ENCODE measurements at regions not wholly inside any gene's neighbourhood (a gene's known extent, or its start where the extent isn't known, plus 50 kb on each side); places are given as distances from the start of the nearest gene placed in this dataset.
"Not testable (repeated sequence)": the region's sequence is repeated elsewhere in the genome, so short reads cannot be mapped to it uniquely, and the experiment has no call there.

DNA sequence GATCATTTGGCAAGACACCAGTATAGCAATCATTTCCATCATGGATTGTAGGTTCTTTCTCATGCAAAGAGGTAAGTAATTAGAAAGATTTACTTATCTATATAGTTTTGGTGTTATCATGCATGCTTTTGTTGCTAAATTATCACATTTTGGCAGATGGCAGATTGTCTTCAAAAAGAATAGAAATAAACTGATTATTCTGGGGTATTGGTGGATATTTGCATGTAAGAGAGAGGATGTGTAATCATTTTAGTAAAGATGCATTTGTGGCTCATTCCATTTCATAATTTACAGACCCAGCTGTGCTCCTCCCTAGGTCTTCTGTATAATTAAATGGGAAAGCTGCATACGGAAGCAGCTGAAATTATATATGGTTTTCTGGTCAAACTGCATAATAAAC, 875.7 kb upstream of the ANO3 start:
- H3K9me3 Mint-ChIP-seq: peaks cover 10% of the 10 kb centered on the region
- no peak overlapping the region for H3K4me3 Mint-ChIP-seq
- intact Hi-C loops (cut with micrococcal nuclease): no loop called here
- H3K27me3 Mint-ChIP-seq (ENCODE audit: insufficient read depth): no peaks in the 10 kb centered on the region
- no peak for DNase-seq (ENCODE audit: low spot score)
- H3K27ac Mint-ChIP-seq: no peak overlapping the region
- no peaks in the 10 kb centered on the region for H3K4me1 Mint-ChIP-seq (ENCODE audit: low read depth)
- H3K36me3 Mint-ChIP-seq (ENCODE audit: low read depth): no peaks in the 10 kb centered on the region

GRCh38 chr11:25483915-25484635, 847.9 kb upstream of the ANO3 start:
- Mint-ChIP-seq H3K9me3 (peaks cover 4% of the 10 kb centered on the region), H3K27ac (no peak overlapping the region), H3K4me3 (no peak overlapping the region), H3K27me3 (ENCODE audit: insufficient read depth) (no peaks in the 10 kb centered on the region), H3K36me3 (ENCODE audit: low read depth) (no peaks in the 10 kb centered on the region), H3K4me1 (ENCODE audit: low read depth) (no peaks in the 10 kb centered on the region)
- no peak for DNase-seq (ENCODE audit: low spot score)
- intact Hi-C loops (cut with micrococcal nuclease): no loop called here

DNA sequence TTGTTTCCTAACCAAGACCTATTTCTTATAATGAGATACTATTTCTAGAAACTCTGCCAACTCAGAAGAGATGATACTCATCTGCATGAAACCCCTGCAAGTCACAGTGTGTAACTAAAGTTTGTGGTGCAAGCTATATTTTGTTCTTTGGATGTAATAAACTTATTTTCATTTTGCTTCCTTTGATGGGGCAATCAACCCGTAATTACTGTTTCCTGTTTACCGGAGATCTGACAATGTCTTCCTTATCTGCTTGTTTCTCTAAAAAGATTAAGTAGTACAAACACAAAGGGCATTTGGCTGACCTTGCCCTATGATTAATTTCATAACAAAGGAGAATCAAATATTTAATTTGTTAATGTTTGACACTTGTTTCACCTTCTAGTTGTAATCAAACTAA, 846.6 kb upstream of the ANO3 start:
- no peak for DNase-seq (ENCODE audit: low spot score)
- no peaks in the 10 kb centered on the region for H3K4me1 Mint-ChIP-seq (ENCODE audit: low read depth)
- H3K4me3 Mint-ChIP-seq: no peak overlapping the region
- no peak overlapping the region for H3K27ac Mint-ChIP-seq
- H3K36me3 Mint-ChIP-seq (ENCODE audit: low read depth): no peaks in the 10 kb centered on the region
- no peaks in the 10 kb centered on the region for H3K27me3 Mint-ChIP-seq (ENCODE audit: insufficient read depth)
- intact Hi-C loops (cut with micrococcal nuclease): no loop called here
- H3K9me3 Mint-ChIP-seq: peaks cover 4% of the 10 kb centered on the region

GRCh38 chr11:25486338-25486737, 845.6 kb upstream of the ANO3 start:
- DNase-seq (ENCODE audit: low spot score); H3K27ac Mint-ChIP-seq; H3K9me3 Mint-ChIP-seq; intact Hi-C loops (cut with micrococcal nuclease); H3K27me3 Mint-ChIP-seq (ENCODE audit: insufficient read depth); H3K4me1 Mint-ChIP-seq (ENCODE audit: low read depth); H3K4me3 Mint-ChIP-seq; H3K36me3 Mint-ChIP-seq (ENCODE audit: low read depth): not testable (repeated sequence)

DNA sequence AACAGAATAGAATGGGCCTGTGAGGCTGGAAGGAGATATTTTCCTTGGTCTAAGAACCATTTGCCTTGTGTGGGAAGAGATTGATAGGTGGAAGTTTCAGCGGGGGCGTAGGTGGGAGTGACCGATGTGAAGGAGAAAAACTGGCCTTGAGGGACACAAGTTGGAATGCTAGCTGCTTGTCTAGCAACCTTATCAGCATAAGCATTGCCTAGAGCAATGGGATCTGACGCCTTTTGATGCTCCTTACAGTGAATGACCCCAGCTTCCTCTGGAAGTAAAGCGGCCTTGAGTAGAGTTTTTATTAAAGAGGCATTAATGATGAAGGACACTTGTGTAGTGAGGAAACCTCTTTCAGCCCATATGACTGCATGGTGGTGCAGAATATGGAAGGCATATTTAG, 843.8 kb upstream of the ANO3 start:
- H3K27ac Mint-ChIP-seq; H3K27me3 Mint-ChIP-seq (ENCODE audit: insufficient read depth); intact Hi-C loops (cut with micrococcal nuclease); H3K4me3 Mint-ChIP-seq; H3K36me3 Mint-ChIP-seq (ENCODE audit: low read depth); H3K4me1 Mint-ChIP-seq (ENCODE audit: low read depth); DNase-seq (ENCODE audit: low spot score); H3K9me3 Mint-ChIP-seq: not testable (repeated sequence)

DNA sequence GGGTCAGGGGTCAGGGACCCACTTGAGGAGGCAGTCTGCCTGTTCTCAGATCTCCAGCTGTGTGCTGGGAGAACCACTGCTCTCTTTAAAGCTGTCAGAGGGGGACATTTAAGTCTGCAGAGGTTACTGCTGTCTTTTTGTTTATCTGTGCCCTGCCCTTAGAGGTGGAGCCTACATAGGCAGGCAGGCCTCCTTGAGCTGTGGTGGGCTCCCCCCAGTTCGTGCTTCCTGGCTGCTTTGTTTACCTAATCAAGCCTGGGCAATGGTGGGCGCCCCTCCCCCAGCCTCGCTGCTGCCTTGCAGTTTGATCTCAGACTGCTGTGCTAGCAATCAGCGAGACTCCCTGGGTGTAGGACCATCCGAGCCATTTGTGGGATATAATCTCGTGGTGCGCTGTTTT, 830.5 kb upstream of the ANO3 start:
- H3K4me3 Mint-ChIP-seq: not testable (repeated sequence)
- peaks cover 20% of the 10 kb centered on the region for H3K9me3 Mint-ChIP-seq

DNA sequence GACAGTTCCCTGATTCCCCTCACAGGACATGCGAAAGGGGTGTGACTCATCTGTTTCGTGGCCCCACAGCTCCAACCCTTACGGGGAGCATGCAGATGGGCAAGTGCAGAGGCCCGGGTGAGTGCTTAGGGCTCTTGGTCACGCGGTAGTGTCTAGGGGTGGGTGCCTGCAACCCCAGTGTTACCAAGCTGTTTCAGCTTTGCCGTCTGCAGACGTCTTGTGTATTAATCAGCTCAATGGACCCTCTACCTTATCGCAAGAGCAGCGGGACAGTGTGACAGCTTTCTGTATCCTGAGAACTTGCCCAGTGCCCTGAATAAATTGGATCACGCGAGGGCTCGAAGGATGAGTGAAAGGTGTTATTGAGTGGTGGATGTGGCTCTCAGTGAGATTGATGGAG, 816.4 kb upstream of the ANO3 start:
- no peaks in the 10 kb centered on the region for H3K36me3 Mint-ChIP-seq (ENCODE audit: low read depth)
- no peaks in the 10 kb centered on the region for H3K27me3 Mint-ChIP-seq (ENCODE audit: insufficient read depth)
- no peak overlapping the region for H3K4me3 Mint-ChIP-seq
- no peaks in the 10 kb centered on the region for H3K4me1 Mint-ChIP-seq (ENCODE audit: low read depth)
- H3K27ac Mint-ChIP-seq: no peak overlapping the region
- peaks cover 9% of the 10 kb centered on the region for H3K9me3 Mint-ChIP-seq
- DNase-seq (ENCODE audit: low spot score): no peak
- intact Hi-C loops (cut with micrococcal nuclease): no loop called here

More for the DNA sequence above, 830.5 kb upstream of the ANO3 start:
- H3K27me3 Mint-ChIP-seq (ENCODE audit: insufficient read depth); DNase-seq (ENCODE audit: low spot score); H3K4me1 Mint-ChIP-seq (ENCODE audit: low read depth); intact Hi-C loops (cut with micrococcal nuclease); H3K36me3 Mint-ChIP-seq (ENCODE audit: low read depth); H3K27ac Mint-ChIP-seq: not testable (repeated sequence)

- intact Hi-C loops (cut with micrococcal nuclease): no loop called here
- no peaks in the 10 kb centered on the region for H3K36me3 Mint-ChIP-seq (ENCODE audit: low read depth)
- DNase-seq (ENCODE audit: low spot score): no peak
- H3K4me3 Mint-ChIP-seq: no peak overlapping the region
- H3K9me3 Mint-ChIP-seq: peaks cover 9% of the 10 kb centered on the region
- H3K4me1 Mint-ChIP-seq (ENCODE audit: low read depth): no peaks in the 10 kb centered on the region
- H3K27ac Mint-ChIP-seq: no peak overlapping the region
- H3K27me3 Mint-ChIP-seq (ENCODE audit: insufficient read depth): no peaks in the 10 kb centered on the region
These were observed 811.5 kb upstream of the ANO3 start for GRCh38 chr11:25520459-25520858.

DNA sequence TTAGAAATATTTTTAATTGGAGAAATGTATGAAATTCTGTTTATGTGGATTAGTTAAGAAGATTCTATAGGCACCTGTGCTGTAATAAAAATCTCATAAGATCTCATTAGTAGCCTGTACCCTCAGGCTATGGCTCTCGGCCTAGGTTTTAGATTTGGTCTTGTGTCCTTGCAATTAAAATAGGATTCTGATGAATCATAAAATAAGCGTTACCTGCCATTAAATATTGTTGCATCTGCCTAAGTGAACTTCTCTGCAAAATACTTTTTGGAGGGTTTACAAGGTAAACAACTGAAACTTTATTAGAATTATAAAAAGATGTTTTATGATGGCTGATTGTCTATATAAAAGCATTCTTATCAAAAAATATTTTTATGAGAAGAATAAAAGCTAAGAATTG, 804.1 kb upstream of the ANO3 start:
- peaks cover 3% of the 10 kb centered on the region for H3K9me3 Mint-ChIP-seq
- H3K4me1 Mint-ChIP-seq (ENCODE audit: low read depth): no peaks in the 10 kb centered on the region
- H3K4me3 Mint-ChIP-seq: no peak overlapping the region
- no peaks in the 10 kb centered on the region for H3K36me3 Mint-ChIP-seq (ENCODE audit: low read depth)
- no peak for DNase-seq (ENCODE audit: low spot score)
- no peaks in the 10 kb centered on the region for H3K27me3 Mint-ChIP-seq (ENCODE audit: insufficient read depth)
- H3K27ac Mint-ChIP-seq: no peak overlapping the region
- intact Hi-C loops (cut with micrococcal nuclease): no loop called here

- Mint-ChIP-seq H3K4me3 (no peak overlapping the region), H3K27ac (no peak overlapping the region), H3K9me3 (peaks cover 7% of the 10 kb centered on the region), H3K4me1 (ENCODE audit: low read depth) (no peaks in the 10 kb centered on the region), H3K27me3 (ENCODE audit: insufficient read depth) (no peaks in the 10 kb centered on the region), H3K36me3 (ENCODE audit: low read depth) (no peaks in the 10 kb centered on the region)
- DNase-seq (ENCODE audit: low spot score): no peak
- intact Hi-C loops (cut with micrococcal nuclease): no loop called here
These were observed 802.4 kb upstream of the ANO3 start for GRCh38 chr11:25529572-25529971.

- DNase-seq (ENCODE audit: low spot score): no peak
- intact Hi-C loops (cut with micrococcal nuclease): no loop called here
- no peak overlapping the region for H3K4me3 Mint-ChIP-seq
These were observed 796.3 kb upstream of the ANO3 start for GRCh38 chr11:25535467-25536272.

DNA sequence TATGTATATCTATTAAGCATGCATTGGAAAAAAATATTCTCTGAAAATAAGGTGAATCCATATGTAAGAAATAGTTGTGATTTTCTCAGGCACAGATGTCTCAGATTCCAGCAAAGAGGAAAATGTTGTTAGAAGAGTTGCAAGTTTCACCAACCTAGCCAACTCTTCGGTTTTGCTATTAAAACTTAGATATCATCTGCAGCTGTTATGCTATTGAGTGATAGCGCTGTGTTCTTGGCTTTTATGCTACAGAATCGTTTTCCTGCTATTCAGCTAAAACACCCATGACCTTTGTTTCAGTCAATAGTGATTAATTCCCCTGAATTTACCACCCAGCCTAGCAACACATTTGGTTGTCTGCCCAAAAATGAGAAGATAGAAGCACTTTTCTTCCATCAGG, 795.6 kb upstream of the ANO3 start:
- DNase-seq (ENCODE audit: low spot score): no peak
- H3K27ac Mint-ChIP-seq: no peak overlapping the region
- H3K4me3 Mint-ChIP-seq: no peak overlapping the region
- no peaks in the 10 kb centered on the region for H3K4me1 Mint-ChIP-seq (ENCODE audit: low read depth)
- H3K27me3 Mint-ChIP-seq (ENCODE audit: insufficient read depth): no peaks in the 10 kb centered on the region
- intact Hi-C loops (cut with micrococcal nuclease): no loop called here
- H3K9me3 Mint-ChIP-seq: peaks cover 12% of the 10 kb centered on the region
- no peaks in the 10 kb centered on the region for H3K36me3 Mint-ChIP-seq (ENCODE audit: low read depth)

More at GRCh38 chr11:25535467-25536272, 796.3 kb upstream of the ANO3 start:
- H3K4me1 Mint-ChIP-seq (ENCODE audit: low read depth): no peaks in the 10 kb centered on the region
- H3K27me3 Mint-ChIP-seq (ENCODE audit: insufficient read depth): no peaks in the 10 kb centered on the region
- H3K36me3 Mint-ChIP-seq (ENCODE audit: low read depth): no peaks in the 10 kb centered on the region
- H3K9me3 Mint-ChIP-seq: peaks cover 12% of the 10 kb centered on the region
- H3K27ac Mint-ChIP-seq: no peak overlapping the region

DNA sequence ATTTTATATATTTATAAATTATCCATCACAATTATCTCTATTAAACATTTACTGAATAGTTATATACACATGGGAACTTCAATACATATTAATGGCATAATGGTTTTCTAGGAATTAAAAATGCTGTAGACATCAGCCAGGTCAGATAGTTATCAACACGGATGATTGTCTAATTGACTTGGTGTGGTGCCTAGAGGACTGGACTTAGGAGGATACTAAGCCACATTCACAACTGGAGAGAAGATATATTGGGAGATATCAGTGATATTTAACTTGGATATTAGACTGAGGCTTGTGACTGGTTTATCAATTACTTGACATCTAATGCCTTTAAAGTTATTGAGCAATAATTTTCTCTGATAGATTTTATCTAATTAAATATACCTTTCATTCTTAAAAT, 794.5 kb upstream of the ANO3 start:
- no peak for DNase-seq (ENCODE audit: low spot score)
- Mint-ChIP-seq H3K27ac (no peak overlapping the region), H3K4me3 (no peak overlapping the region), H3K9me3 (peaks cover 12% of the 10 kb centered on the region), H3K36me3 (ENCODE audit: low read depth) (no peaks in the 10 kb centered on the region), H3K27me3 (ENCODE audit: insufficient read depth) (no peaks in the 10 kb centered on the region), H3K4me1 (ENCODE audit: low read depth) (no peaks in the 10 kb centered on the region)
- intact Hi-C loops (cut with micrococcal nuclease): no loop called here

Measured in activated T-helper 1 cell treated with anti-CD3 and anti-CD28 coated beads, Interleukin-12 subunit alpha, Interleukin-12 subunit beta, Interleukin-2, Interleukin-4 antibody, amounts not matched to agents 30 ng/mL and 10 ng/mL and 1 ng/mL, durations not matched to agents 14 hours and 24 hours and 36 hours (primary cell).